ENCODE measurements at regions not wholly inside any gene's neighbourhood (a gene's known extent, or its start where the extent isn't known, plus 50 kb on each side); places are given as distances from the start of the nearest gene placed in this dataset.

DNA sequence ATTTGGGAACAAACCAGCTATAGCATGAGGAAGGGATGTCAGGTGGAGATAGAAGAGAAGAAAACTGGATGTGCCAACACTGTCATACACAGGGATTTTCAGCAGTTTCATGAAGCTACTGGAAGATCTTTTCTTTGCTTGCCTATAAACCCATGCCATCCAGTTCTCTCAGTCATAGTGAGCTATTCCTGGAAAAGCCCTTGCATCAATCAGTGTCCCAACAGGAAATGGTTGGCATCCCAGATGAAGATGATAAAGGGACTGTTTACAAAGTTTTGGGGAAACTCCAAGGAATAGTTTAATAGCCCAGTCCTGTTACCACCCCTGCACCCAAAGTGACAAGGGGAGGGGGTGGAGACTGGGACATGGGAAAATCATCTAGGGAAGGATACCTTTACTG, 58.5 kb upstream of the ARGLU1 start:
- Histone ChIP-seq H3K4me2 (ENCODE audit: low read depth, low read length, poor library complexity, severe bottlenecking) (no peak overlapping the region), H3K27me3 (ENCODE audit: insufficient read depth, low read length, poor library complexity, severe bottlenecking) (peaks cover 10% of the 10 kb centered on the region), H3F3A (ENCODE audit: low read depth) (no peaks in the 10 kb centered on the region), H2AFZ (ENCODE audit: low read length) (no peak overlapping the region), H3K4me3 (ENCODE audit: low read length, poor library complexity, severe bottlenecking) (no peak overlapping the region), H4K20me1 (ENCODE audit: insufficient read depth, low read length, poor library complexity, severe bottlenecking) (no peaks in the 10 kb centered on the region), H3K9me2 (replicated peaks; ENCODE audit: low read depth, low read length) (no peaks in the 10 kb centered on the region), H3K9ac (ENCODE audit: low read depth, low read length, poor library complexity, severe bottlenecking) (no peak overlapping the region), H3K4me1 (ENCODE audit: insufficient read depth, low read length, poor library complexity, severe bottlenecking) (no peaks in the 10 kb centered on the region), H3K9me3 (ENCODE audit: insufficient read depth, low read depth, low read length) (no peaks in the 10 kb centered on the region; the same call in 1 of the 2 replicates), H3K79me2 (ENCODE audit: insufficient read depth, low read length) (no peaks in the 10 kb centered on the region), H3K36me3 (ENCODE audit: insufficient read depth, low read length) (no peaks in the 10 kb centered on the region)
- TF ChIP-seq, protein P1, sequence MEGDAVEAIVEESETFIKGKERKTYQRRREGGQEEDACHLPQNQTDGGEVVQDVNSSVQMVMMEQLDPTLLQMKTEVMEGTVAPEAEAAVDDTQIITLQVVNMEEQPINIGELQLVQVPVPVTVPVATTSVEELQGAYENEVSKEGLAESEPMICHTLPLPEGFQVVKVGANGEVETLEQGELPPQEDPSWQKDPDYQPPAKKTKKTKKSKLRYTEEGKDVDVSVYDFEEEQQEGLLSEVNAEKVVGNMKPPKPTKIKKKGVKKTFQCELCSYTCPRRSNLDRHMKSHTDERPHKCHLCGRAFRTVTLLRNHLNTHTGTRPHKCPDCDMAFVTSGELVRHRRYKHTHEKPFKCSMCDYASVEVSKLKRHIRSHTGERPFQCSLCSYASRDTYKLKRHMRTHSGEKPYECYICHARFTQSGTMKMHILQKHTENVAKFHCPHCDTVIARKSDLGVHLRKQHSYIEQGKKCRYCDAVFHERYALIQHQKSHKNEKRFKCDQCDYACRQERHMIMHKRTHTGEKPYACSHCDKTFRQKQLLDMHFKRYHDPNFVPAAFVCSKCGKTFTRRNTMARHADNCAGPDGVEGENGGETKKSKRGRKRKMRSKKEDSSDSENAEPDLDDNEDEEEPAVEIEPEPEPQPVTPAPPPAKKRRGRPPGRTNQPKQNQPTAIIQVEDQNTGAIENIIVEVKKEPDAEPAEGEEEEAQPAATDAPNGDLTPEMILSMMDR (conservative IDR thresholded peaks at IDR 0.05; ENCODE audit: low read length), result no peak
- no peak for TF ChIP-seq EZH2phosphoT487 (IDR thresholded peaks at IDR 0.05; ENCODE audit: borderline replicate concordance)

DNA sequence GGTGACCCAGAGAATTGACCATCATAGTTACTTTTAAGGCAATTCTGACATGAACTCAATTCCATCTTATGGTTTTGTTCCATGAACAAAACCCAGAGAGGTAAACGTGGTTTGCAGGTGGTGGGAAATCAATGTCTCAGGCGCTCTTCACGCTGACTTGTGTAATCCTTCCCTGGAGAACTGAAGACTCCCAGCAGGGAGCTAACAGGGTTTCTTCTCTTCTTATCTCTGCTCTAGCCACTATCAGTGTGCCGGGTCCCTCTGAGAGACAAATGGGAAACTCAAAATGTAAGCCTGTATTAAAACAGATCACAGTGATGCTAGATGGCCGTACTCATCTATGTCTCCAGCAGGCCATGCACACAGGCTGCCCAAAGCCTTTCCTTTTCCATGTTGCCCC, 57.6 kb upstream of the ARGLU1 start:
- TF ChIP-seq, protein P1 (conservative IDR thresholded peaks at IDR 0.05; ENCODE audit: low read length), result no peak
- TF ChIP-seq EZH2phosphoT487 (IDR thresholded peaks at IDR 0.05; ENCODE audit: borderline replicate concordance), result no peak
- H3K79me2 ChIP-seq (ENCODE audit: insufficient read depth, low read length), result no peaks in the 10 kb centered on the region
- H2AFZ ChIP-seq (ENCODE audit: low read length), result no peak overlapping the region
- no peaks in the 10 kb centered on the region for H3F3A ChIP-seq (ENCODE audit: low read depth)
- H3K36me3 ChIP-seq (ENCODE audit: insufficient read depth, low read length), result no peaks in the 10 kb centered on the region
- H3K4me2 ChIP-seq (ENCODE audit: low read depth, low read length, poor library complexity, severe bottlenecking), result no peak overlapping the region
- no peaks in the 10 kb centered on the region for H3K4me1 ChIP-seq (ENCODE audit: insufficient read depth, low read length, poor library complexity, severe bottlenecking)
- peaks cover 10% of the 10 kb centered on the region for H3K27me3 ChIP-seq (ENCODE audit: insufficient read depth, low read length, poor library complexity, severe bottlenecking)
- no peaks in the 10 kb centered on the region for H4K20me1 ChIP-seq (ENCODE audit: insufficient read depth, low read length, poor library complexity, severe bottlenecking)
- no peak overlapping the region for H3K9ac ChIP-seq (ENCODE audit: low read depth, low read length, poor library complexity, severe bottlenecking)
- H3K9me2 ChIP-seq (replicated peaks; ENCODE audit: low read depth, low read length), result no peaks in the 10 kb centered on the region
- H3K9me3 ChIP-seq (ENCODE audit: insufficient read depth, low read depth, low read length), result no peaks in the 10 kb centered on the region; the same call in 1 of the 2 replicates
- no peak overlapping the region for H3K4me3 ChIP-seq (ENCODE audit: low read length, poor library complexity, severe bottlenecking)

DNA sequence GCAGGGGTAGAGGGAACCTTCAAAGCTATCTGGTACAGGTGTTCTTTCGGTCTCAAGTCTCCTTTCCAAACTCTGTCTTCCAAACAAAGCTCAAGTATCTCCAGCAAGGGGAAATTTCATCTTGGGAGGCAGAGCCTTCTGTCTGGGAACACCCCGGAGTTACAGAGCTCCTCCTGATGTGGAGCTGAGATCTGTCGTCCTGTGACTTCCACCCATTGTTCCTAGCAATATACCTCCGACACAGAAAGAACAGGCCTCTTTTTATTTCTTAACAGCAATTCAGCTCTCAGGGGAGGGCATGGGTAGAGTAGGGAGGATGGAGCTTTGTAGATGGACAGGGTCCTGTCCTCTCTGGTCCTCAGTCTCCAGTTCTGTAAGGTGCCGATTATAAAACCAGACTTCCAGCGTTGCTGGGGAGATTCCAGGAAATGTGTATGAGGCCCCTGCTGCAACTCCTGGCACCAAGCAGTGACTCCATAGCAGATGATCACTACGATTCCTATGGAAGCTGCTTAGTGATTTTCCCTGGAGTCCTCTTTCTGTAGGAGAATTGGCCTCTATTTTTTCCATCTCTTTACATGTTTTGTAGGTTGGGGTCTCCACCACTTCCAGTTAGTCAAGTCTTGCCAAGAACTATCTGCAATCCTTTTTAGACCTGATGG, 56.0 kb upstream of the ARGLU1 start:
- H3K4me3 ChIP-seq (ENCODE audit: low read length, poor library complexity, severe bottlenecking), result no peak overlapping the region
- no peaks in the 10 kb centered on the region for H3K9me2 ChIP-seq (replicated peaks; ENCODE audit: low read depth, low read length)
- no peak overlapping the region for H3K9ac ChIP-seq (ENCODE audit: low read depth, low read length, poor library complexity, severe bottlenecking)
- H3K36me3 ChIP-seq (ENCODE audit: insufficient read depth, low read length), result no peaks in the 10 kb centered on the region
- no peaks in the 10 kb centered on the region for H3F3A ChIP-seq (ENCODE audit: low read depth)
- H3K27me3 ChIP-seq (ENCODE audit: insufficient read depth, low read length, poor library complexity, severe bottlenecking), result peaks cover 10% of the 10 kb centered on the region
- TF ChIP-seq, protein P1 (conservative IDR thresholded peaks at IDR 0.05; ENCODE audit: low read length), result no peak
- no peak for TF ChIP-seq EZH2phosphoT487 (IDR thresholded peaks at IDR 0.05; ENCODE audit: borderline replicate concordance)
- no peaks in the 10 kb centered on the region for H3K9me3 ChIP-seq (ENCODE audit: insufficient read depth, low read depth, low read length)
- no peaks in the 10 kb centered on the region for H4K20me1 ChIP-seq (ENCODE audit: insufficient read depth, low read length, poor library complexity, severe bottlenecking)
- no peak overlapping the region for H2AFZ ChIP-seq (ENCODE audit: low read length)
- H3K4me2 ChIP-seq (ENCODE audit: low read depth, low read length, poor library complexity, severe bottlenecking), result no peak overlapping the region
- no peaks in the 10 kb centered on the region for H3K79me2 ChIP-seq (ENCODE audit: insufficient read depth, low read length)
- no peaks in the 10 kb centered on the region for H3K4me1 ChIP-seq (ENCODE audit: insufficient read depth, low read length, poor library complexity, severe bottlenecking)
